HEK293T (cell line): ENCODE measurements at regions not wholly inside any gene's neighbourhood (a gene's known extent, or its start where the extent isn't known, plus 50 kb on each side); places are given as distances from the start of the nearest gene placed in this dataset.

Experiments used
- CTCF ChIA-PET: fragments of 350-600 bp; formaldehyde crosslinking; extraction: SDS; loops from one replicate; lab custom pipeline; 2021; ENCODE audit warnings: antibody characterized with exemption, inconsistent platforms; lab: Yijun Ruan, JAX
- POLR2A ChIA-PET: fragments of 350-600 bp; formaldehyde crosslinking; extraction: SDS; loops from one replicate; lab custom pipeline; 2020; ENCODE audit warnings: antibody characterized with exemption, inconsistent platforms; lab: Yijun Ruan, JAX
- DNase-seq: peaks from one replicate; pipeline ENCODE4 v3.0.0; 2012; ENCODE audit warnings: mixed read lengths; ENCODE audit errors: extremely low spot score
- ARNT ChIP-seq: fragments of 450-650 bp; IDR thresholded peaks from 2 replicates; pipeline ENCODE4 v1.6.1; 2017; ENCODE audit warnings: mild to moderate bottlenecking
- BHLHE40 ChIP-seq: fragments of 450-650 bp; IDR thresholded peaks from 2 replicates; pipeline ENCODE4 v1.6.1; 2016; ENCODE audit warnings: mild to moderate bottlenecking, moderate library complexity, borderline replicate concordance
- CTBP1 ChIP-seq: fragments of 450-650 bp; IDR thresholded peaks from 2 replicates; pipeline ENCODE4 v1.6.1; 2016; ENCODE audit warnings: borderline replicate concordance
- ELF4 ChIP-seq: fragments of 450-650 bp; IDR thresholded peaks from 2 replicates; pipeline ENCODE4 v1.6.1; 2017; ENCODE audit warnings: antibody characterized with exemption
- FOXA1 ChIP-seq: fragments of 450-650 bp; IDR thresholded peaks from 2 replicates; pipeline ENCODE4 v1.6.1; 2016; ENCODE audit warnings: mild to moderate bottlenecking
- FOXK2 ChIP-seq: fragments of 450-650 bp; IDR thresholded peaks from 2 replicates; pipeline ENCODE4 v1.6.1; 2016; ENCODE audit warnings: mild to moderate bottlenecking
- FOXM1 ChIP-seq: fragments of 450-650 bp; IDR thresholded peaks from 2 replicates; pipeline ENCODE4 v1.6.1; 2017; ENCODE audit warnings: mild to moderate bottlenecking, borderline replicate concordance
- HDGF ChIP-seq: fragments of 450-650 bp; IDR thresholded peaks from 2 replicates; pipeline ENCODE4 v1.6.1; 2017; ENCODE audit warnings: antibody characterized with exemption, borderline replicate concordance
- L3MBTL2 ChIP-seq: fragments of 450-650 bp; conservative IDR thresholded peaks from 2 replicates; pipeline ENCODE4 v1.6.1; 2016; ENCODE audit warnings: mild to moderate bottlenecking
- LEF1 ChIP-seq: fragments of 450-650 bp; IDR thresholded peaks from 2 replicates; pipeline ENCODE4 v1.6.1; 2017; ENCODE audit warnings: mild to moderate bottlenecking, borderline replicate concordance
- NFRKB ChIP-seq: fragments of 450-650 bp; IDR thresholded peaks from 2 replicates; pipeline ENCODE4 v1.6.1; 2016; ENCODE audit warnings: mild to moderate bottlenecking, moderate library complexity
- PKNOX1 ChIP-seq: fragments of 450-650 bp; IDR thresholded peaks from 2 replicates; pipeline ENCODE4 v1.6.1; 2016
- SP1 ChIP-seq: fragments of 450-650 bp; IDR thresholded peaks from 2 replicates; pipeline ENCODE4 v1.6.1; 2017
- SUZ12 ChIP-seq: fragments of 450-650 bp; IDR thresholded peaks from 2 replicates; pipeline ENCODE4 v1.6.1; 2016; ENCODE audit warnings: mild to moderate bottlenecking
- TARDBP ChIP-seq: fragments of 450-650 bp; IDR thresholded peaks from 2 replicates; pipeline ENCODE4 v1.6.1; 2016
- ZNF384 ChIP-seq: fragments of 450-650 bp; IDR thresholded peaks from 2 replicates; pipeline ENCODE4 v1.6.1; 2016

GRCh38 chr6:22424196-22424595 is 127.4 kb upstream of the PRL start:
- ChIA-PET CTCF (no interaction called here), POLR2A (no interaction called here)
- DNase-seq, result no peak
- no peak for TF ChIP-seq FOXK2
- TF ChIP-seq CTBP1, result no peak
- TF ChIP-seq NFRKB, result no peak

- ChIA-PET CTCF (no interaction called here), POLR2A (no interaction called here)
- no peak for DNase-seq
- TF ChIP-seq ELF4, result no peak
Observed at GRCh38 chr6:22432060-22432459, 135.2 kb upstream of the PRL start.

GRCh38 chr6:22433745-22434144 is 135.6 kb upstream of the HDGFL1 start:
- ChIA-PET POLR2A (no interaction called here), CTCF (no interaction called here)
- TF ChIP-seq BHLHE40 (no peak), FOXA1 (no peak), L3MBTL2 (no peak), ARNT (no peak), FOXM1 (no peak), CTBP1 (no peak), SP1 (no peak), SUZ12 (no peak), FOXK2 (no peak), ZNF384 (no peak), LEF1 (no peak), TARDBP (no peak), PKNOX1 (no peak), ELF4 (no peak), HDGF (no peak), NFRKB (no peak)
- DNase-seq, result no peak

GRCh38 chr6:22435151-22435550 is 134.2 kb upstream of the HDGFL1 start:
- no peak for TF ChIP-seq ELF4
- ChIA-PET POLR2A (no interaction called here), CTCF (no interaction called here)
- DNase-seq, result no peak

GRCh38 chr6:22436134-22436533 is 133.2 kb upstream of the HDGFL1 start:
- POLR2A ChIA-PET, result no interaction called here
- no peak for TF ChIP-seq TARDBP
- CTCF ChIA-PET, result interaction anchor here (1.0 kb wide), 1 partner anchor 10 kb away, joined by 3 read pairs; no protein-coding TSS in a partner anchor
- no peak for DNase-seq

- ChIA-PET CTCF (interaction anchor here (0.6 kb wide), 1 partner anchor 1837 kb away, joined by 3 read pairs; no protein-coding TSS in a partner anchor), POLR2A (no interaction called here)
- TF ChIP-seq SUZ12, result no peak
- TF ChIP-seq HDGF, result no peak
- no peak for TF ChIP-seq ELF4
- no peak for TF ChIP-seq ZNF384
- no peak for TF ChIP-seq LEF1
- TF ChIP-seq L3MBTL2, result no peak
- no peak for TF ChIP-seq FOXA1
- no peak for TF ChIP-seq SP1
- no peak for TF ChIP-seq FOXM1
- no peak for TF ChIP-seq BHLHE40
- no peak for TF ChIP-seq PKNOX1
- DNase-seq, result no peak
Observed at GRCh38 chr6:22437665-22438064, 131.7 kb upstream of the HDGFL1 start.

- CTCF ChIA-PET, result interaction anchor here (0.7 kb wide), 1 partner anchor 93 kb away, joined by 4 read pairs; no protein-coding TSS in a partner anchor
- no peak for TF ChIP-seq TARDBP
- no peak for TF ChIP-seq CTBP1
- TF ChIP-seq FOXA1, result no peak
- TF ChIP-seq ZNF384, result no peak
- no peak for TF ChIP-seq FOXM1
- TF ChIP-seq BHLHE40, result no peak
- TF ChIP-seq SP1, result no peak
- TF ChIP-seq ELF4, result no peak
- no peak for TF ChIP-seq HDGF
- no peak for TF ChIP-seq SUZ12
- TF ChIP-seq FOXK2, result no peak
- TF ChIP-seq ARNT, result no peak
- TF ChIP-seq PKNOX1, result no peak
- TF ChIP-seq LEF1, result no peak
- TF ChIP-seq NFRKB, result no peak
- no peak for TF ChIP-seq L3MBTL2
- POLR2A ChIA-PET, result no interaction called here
- DNase-seq, result no peak
Observed at GRCh38 chr6:22442826-22443225, 126.5 kb upstream of the HDGFL1 start.

GRCh38 chr6:22444330-22444729 is 125.0 kb upstream of the HDGFL1 start:
- POLR2A ChIA-PET, result no interaction called here
- TF ChIP-seq TARDBP, result no peak
- no peak for TF ChIP-seq SP1
- no peak for TF ChIP-seq FOXK2
- no peak for TF ChIP-seq NFRKB
- TF ChIP-seq ELF4, result no peak
- no peak for TF ChIP-seq L3MBTL2
- TF ChIP-seq ARNT, result no peak
- TF ChIP-seq HDGF, result no peak
- TF ChIP-seq LEF1, result no peak
- CTCF ChIA-PET, result no interaction called here
- DNase-seq, result no peak
